ENCODE measurements at regions not wholly inside any gene's neighbourhood (a gene's known extent, or its start where the extent isn't known, plus 50 kb on each side); places are given as distances from the start of the nearest gene placed in this dataset.
A peak's percentile ranks its signal among the peaks of the same experiment; 100 is the strongest.
"Not testable (repeated sequence)": the region's sequence is repeated elsewhere in the genome, so short reads cannot be mapped to it uniquely, and the experiment has no call there.

DNA sequence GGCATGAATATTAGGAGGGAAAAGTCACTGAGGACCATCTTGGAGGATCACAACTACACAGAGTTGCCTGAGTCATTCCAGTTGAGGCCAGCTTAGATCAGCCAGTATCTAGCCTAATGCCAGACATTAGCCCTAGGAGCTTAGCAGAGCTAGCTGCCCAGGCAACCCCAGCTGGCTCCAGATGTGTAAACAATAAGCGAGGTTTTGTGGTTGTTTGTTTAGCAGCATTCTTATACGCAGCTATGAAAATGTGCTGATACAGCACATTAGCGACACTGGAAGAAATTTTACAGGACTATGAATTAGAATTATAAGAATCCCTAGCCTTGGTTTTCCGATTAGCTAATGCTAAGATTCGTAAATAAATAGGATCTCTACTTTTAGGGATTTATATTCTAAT, 59.3 kb downstream of the BTBD3 start:
- no peak for DNase-seq

DNA sequence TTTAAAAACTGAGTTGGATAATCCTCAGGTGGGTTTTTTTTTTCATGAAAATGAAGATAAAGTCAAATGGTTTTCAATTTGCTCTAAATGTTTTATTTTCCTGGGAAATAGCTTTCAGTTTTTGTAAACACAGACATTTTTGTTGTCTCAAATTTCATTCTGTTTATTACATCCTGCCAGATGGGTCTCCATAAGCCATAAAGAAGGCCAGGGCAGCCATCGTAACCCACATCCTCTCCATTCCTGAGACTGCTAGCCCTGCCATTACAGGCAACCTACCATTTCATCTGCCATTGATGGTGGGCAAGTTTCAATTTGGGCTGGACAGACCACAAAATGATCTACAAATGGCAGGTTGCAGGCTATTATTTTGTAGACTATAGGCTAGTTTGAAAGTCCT, 60.8 kb downstream of the BTBD3 start:
- no peak for DNase-seq

DNA sequence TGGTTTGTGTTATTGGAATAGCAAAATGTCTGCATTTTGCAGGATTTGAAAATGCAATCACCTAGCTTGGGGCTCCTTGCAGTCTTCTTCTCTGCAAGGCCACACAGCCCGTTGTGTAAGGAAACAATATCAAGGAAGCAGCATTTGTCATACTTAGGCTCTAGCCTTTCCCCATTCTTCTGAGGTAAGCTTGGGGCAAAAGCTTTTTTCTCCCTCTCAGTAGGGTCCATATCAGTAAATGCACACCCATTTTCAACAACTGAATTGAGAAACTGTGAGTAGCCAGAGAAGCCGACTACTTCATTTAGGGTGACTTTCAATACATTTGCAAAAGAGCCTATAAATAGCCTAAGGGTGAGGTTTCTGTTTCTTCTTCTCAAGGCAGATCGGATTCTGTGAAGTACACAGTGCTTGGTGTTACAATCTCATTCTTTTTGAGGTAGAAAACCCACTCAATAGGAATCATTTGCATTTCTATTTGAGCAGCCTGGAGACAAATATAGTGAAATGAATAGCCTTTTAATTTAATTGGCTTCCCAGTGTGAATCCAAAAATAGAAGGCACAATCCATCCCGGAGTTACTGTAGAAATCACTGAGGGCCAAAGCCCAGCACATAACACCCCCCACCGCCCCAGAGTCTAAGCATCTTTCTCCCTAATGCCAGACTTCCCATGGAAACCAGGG, 61.8 kb downstream of the BTBD3 start:
- no peak for DNase-seq

DNA sequence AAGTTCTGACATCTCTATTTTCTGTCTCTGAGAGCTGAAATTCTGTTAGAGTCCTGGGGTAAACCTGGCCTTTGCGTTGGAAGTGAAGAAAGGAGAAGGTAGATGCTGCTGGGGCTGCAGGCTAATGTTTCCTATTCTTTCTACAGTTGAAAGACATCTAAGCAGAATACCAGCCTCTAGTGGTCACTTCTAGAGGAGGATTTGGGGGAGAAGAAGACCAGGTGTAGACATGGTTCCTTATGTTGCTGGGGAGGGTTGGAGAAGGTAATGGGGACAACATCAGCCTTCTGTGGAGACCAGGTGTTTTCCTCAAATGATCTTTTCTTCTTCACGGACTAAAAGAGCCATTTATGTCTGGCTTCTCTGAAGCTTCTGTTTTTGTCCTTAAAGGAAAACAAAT, 62.6 kb downstream of the BTBD3 start:
- DNase-seq = no peak

GRCh38 chr20:11981366-11981947, 63.8 kb downstream of the BTBD3 start:
- DNase-seq = no peak

GRCh38 chr20:11982289-11982954, 64.7 kb downstream of the BTBD3 start:
- DNase-seq = no peak

- DNase-seq = no peak
Measured at GRCh38 chr20:11982955-11983470, 65.3 kb downstream of the BTBD3 start.

DNA sequence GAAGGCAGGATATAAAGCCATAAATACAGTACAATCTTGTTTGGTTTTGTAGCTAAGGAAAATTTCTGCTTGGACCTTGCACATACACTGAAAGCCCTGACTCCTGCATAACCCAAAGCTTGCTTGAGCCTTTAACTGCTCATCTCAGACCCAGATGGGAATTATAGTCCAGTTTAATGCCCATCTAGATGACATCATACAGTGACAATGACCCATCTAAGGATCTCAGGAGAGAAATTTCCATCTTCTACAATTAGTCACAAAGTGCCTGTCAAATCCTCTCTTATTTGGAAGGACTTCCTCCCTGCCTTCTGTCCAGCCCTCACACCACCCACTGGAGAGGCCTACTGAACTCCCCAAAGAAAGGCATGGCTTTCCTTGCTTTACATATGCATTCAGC, 69.3 kb downstream of the BTBD3 start:
- no peak for DNase-seq

DNA sequence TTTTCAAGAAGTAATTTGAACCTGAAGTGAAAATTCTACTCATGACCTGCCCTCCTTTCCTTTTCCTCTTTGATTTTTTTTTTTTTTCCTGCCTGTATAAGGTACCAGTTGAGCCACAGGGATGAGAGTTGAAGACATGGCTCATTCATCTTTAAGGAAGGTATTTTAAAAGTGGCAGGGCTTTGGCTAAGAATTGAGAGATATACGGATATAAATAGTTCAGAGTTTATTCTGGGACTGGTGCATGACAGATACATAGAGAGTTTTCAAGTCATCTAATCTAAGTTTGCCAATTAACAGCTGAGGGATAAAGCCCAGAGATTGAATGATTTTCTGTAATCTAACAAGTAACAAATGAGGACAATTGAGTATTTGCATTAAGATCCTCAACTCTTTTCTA, 69.8 kb downstream of the BTBD3 start:
- no peak for DNase-seq

DNA sequence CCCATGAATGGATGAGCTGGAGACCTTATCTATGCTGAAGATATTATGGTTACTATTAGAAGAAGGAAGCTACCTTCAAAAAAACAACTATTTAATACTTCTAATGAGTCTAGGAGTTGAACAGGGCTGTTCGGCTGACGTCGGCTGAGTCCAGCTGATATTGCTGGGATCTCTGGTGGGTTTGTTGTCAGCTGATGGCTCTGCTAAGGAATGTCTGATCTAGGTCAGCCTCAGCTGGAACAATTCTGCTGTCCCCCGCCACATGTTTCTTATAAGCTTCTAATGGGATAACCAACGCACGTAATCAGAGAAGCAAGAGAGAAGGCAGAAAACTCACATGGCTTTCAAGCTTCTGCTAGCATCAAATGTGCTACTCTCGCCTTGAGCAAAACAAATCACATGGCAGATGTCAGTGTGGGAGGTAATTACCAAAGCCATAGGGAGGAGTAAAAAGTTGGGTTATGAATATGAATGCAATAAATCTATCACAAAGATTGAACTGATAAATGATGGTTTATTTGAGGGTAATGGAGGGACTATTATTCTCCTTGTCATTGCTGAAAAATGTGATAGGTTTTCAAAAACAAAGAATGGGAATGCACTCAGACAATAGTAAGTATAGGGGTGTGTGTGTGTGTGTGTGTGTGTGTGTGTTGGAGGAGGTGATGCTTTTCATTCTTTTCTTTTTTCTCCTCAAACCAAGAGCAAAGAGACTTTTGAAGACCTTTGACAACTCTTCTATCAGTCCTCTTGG, 71.5 kb downstream of the BTBD3 start:
- no peak for DNase-seq

GRCh38 chr20:11992426-11992825, 74.7 kb downstream of the BTBD3 start:
- DNase-seq = no peak

- DNase-seq = no peak
Measured at GRCh38 chr20:11993886-11994461, 76.3 kb downstream of the BTBD3 start.

- no peak for DNase-seq
Measured at GRCh38 chr20:11995805-11996567, 78.3 kb downstream of the BTBD3 start.

DNA sequence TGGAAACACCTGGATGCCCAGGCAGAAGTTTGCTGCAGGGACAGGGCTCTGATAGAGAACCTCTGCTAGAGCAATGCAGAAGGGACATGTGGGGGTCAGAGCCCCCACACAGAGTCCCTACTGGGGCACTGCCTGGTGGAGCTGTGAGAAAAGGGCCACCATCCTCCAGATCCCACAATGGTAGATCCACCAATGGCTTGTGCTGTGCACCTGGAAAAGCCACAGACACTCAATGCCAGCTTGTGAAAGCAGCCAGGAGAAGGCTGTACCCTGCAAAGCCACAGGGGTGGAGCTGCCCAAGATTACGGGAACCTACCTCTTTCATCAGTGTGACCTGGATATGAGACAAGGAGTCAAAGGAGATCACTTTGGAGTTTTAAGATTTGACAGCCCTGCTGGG, 87.1 kb downstream of the BTBD3 start:
- not testable (repeated sequence) for DNase-seq

DNA sequence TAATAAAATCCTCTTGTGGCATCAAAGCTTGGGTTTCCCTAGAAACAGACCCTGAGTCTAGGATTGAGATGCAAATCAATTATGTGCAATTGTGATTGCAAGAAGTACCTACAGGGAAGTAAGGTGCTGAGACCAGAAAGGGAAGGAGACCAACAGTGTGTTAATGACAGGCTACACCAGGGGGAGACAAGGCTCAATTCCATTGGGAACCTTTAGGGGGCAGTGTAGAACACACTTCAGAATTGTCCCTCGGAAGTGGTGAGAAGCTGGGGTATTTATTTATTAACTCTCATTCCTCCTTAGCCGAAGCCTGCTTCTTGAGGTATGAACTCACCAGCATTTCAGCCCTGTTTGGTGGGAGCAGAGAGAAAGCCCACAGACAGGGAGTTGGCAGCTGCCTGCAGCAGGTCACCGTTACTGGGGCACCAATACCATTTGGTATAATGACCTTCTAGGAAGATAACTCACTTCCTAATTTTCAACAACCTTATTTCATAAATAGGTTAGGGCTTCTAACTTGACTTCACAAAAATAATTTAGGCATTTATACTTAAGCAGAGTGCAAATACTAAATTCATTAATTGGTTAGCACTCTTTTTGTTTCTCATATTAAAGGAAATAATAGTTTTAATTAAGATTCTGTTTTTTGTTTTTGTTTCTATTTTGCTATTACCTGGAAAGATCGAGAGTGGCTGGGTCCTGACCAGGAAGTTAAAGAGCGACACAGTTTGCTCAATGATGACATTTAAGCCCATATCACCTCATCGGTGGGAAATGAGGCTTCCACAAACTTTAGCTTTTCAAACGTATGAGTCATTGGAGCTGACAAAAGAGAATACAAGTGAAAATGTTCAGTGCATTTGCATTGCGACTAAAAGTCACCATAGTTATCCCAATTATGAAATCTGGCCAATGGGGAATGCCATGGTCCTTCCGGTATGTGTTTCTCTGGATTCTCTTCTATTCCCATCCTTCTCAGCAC, 94.8 kb downstream of the BTBD3 start:
- peak; percentile 6 to 56 for DNase-seq

DNA sequence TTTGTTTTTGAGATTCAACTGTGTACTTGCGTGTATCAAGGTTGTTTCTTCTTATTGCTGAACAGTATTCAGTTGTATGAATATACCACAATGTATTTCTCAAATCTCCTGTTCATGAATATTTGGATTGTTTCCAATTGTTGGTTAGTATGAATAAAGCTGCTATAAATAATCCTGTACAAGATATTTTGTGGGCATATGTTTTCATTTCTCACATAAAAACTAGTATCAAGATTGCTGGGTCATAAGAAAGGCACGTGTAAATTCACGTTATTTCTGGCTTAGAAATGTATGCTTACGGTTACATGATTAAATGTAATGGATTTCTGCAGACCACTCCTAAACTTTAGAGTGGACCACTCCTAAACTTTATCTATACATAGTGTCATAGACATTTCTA, 96.6 kb downstream of the BTBD3 start:
- no peak for DNase-seq

- no peak for DNase-seq
Measured at GRCh38 chr20:12014736-12015135, 97.0 kb downstream of the BTBD3 start.

GRCh38 chr20:12016291-12016690, 98.6 kb downstream of the BTBD3 start:
- DNase-seq = no peak

DNA sequence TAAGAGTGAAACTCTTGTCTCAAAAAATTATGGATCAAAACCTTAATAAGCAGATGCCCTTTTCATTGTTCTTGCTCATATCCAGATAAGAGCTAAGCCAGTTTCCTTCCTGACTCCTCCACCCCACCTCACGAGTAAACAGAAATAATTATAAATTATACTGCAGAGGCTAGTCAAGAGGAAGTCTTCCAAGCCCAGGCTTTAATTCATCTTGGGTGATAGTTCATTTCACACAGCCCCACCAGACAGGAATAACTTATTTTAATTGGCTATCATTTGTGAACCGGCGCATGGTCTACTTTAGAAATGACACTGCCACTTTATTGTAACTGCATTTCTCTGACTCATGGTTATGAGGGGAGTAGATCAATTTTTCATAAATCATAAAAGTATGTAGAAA, 102.0 kb downstream of the BTBD3 start:
- DNase-seq = no peak

- DNase-seq = no peak
Measured at GRCh38 chr20:12020846-12021245, 103.2 kb downstream of the BTBD3 start.

DNA sequence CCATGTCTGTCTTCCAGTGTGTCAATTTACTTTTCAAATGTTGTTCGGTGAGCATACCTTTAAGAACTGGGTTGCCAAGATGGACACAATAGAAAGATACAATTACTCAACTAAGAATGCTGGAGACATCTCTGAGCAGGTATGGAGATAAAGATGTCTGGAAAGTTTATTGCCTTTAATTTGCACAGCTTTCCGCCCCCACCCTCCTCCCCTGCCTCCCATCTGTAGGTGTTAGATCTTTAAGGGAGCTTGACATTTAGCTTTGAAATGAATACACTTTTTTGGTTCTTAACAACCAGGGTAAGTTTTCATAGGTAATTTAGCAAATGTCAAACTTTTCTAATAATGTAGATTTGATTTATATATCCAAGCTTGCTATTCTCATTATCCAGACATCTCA, 104.4 kb downstream of the BTBD3 start:
- DNase-seq = no peak
